GM23248 (cell line): ENCODE measurements at regions not wholly inside any gene's neighbourhood (a gene's known extent, or its start where the extent isn't known, plus 50 kb on each side); places are given as distances from the start of the nearest gene placed in this dataset.

Experiments
- EZH2 ChIP-seq: fragments of 200-600 bp; sonication (generic); IDR thresholded peaks from 2 replicates; pipeline ENCODE4 v1.6.1; 2018; ENCODE audit warnings: antibody characterized with exemption, mild to moderate bottlenecking; ENCODE audit not compliant: insufficient read depth, poor library complexity, severe bottlenecking
- EZH2phosphoT487 ChIP-seq: fragments of 200-600 bp; sonication (generic); IDR thresholded peaks from 2 replicates; pipeline ENCODE4 v1.6.1; 2018; ENCODE audit warnings: antibody characterized with exemption, moderate library complexity, mild to moderate bottlenecking, low read depth; ENCODE audit not compliant: insufficient read depth

DNA sequence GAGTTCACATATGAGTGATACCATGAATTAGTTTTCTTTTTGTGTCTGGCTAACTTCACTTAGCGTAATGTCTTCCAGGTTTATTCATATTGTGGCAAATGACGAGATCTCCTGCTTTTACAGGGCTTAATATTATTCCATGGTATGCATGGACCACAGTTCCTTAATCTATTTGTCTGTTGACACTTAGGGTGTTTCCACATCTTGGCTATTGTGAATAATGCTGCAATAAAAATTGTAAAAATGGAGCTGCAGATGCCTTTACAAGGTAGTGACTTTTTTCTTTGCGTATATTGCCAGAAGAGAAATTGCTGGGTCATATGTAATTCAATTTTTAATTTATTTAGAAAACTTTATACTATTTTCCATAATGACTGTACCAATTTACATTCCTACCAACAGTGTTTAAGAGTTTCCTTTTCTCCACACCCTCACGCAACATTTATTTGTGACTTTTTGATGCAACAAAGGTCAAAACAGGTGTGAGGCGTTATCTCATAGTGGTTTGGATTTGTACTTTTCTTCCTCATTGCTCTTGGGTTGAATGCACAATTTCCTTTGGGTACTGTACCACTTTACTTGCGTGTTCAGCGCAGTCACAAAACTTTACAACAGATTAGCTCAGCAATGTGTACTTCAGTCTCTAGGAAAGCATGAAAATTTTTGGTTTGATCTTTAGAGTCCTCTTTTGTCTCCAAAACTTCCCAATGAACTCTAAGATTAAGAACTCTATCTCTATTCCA, 240.8 kb downstream of the PPARGC1A start:
- TF ChIP-seq EZH2phosphoT487, result no peak
- TF ChIP-seq EZH2, result no peak
